ENCODE measurements at regions not wholly inside any gene's neighbourhood (a gene's known extent, or its start where the extent isn't known, plus 50 kb on each side); places are given as distances from the start of the nearest gene placed in this dataset.

DNA sequence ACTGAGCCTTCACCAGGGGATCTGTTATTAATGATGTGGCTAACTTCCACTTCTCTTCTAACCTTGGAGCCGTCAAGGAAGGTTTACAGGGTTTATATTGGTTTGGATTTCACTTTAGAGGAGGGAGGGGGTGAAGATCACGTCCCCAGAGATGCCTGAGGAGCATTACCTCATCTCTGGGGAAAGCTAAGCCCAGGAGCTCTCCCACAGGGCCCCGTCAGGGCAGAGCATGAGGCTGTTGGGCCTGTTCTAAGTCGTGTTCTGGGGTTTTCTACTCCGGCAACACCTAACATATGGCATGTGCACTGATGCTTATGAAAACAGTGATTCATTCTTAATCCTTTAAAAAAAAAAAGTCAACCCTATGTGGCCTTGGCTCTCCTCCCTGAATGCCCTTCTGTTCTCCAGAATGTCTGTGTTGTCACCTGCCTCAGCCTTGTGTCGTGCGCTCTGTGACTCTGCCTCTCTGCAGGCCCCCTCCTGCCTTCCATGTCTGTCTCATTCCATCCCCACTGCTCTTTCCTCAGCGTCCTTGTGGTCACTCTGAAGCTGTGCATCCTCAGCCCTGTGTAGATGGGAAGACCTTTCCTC, 97.4 kb upstream of the JARID2 start (continued):
- no peak for TF ChIP-seq ZNF24 (IDR thresholded peaks at IDR 0.05)

DNA sequence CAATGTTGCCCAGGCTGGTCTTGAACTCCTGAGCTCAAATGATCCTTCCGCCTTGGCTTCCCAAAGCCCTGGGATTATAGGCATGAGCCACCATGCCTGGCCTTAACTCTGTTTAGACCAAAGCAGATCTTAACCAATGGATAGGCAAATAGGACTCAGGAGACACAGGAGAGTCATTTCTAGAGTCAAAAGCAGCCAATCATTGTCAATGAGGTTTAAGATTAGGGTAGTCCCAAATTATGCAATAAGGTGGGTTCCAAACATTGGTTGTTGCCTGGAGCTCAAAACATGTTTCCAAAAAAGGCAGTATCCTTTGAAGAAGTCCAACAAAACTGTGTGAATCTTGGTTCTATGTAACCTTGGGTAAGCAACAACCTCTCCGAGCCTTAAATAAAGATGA, 95.7 kb upstream of the JARID2 start:
- RAD21 ChIA-PET (ENCODE audit: unreplicated experiment) = interaction anchor here (2.2 kb wide), 1 partner anchor 20 kb away, joined by 7 read pairs; no protein-coding TSS in a partner anchor
- POLR2A ChIA-PET = no interaction called here
- Histone ChIP-seq H3K4me1 (ENCODE audit: control insufficient read depth, insufficient read depth, low read length) (peaks cover 14% of the 10 kb centered on the region), H3K79me2 (ENCODE audit: control insufficient read depth, insufficient read depth, low read length) (no peaks in the 10 kb centered on the region), H2AFZ (ENCODE audit: control insufficient read depth, low read depth, low read length) (no peak overlapping the region), H3K4me2 (ENCODE audit: control insufficient read depth, insufficient read depth) (no peak overlapping the region), H3K27me3 (replicated peaks in 1 of 2; ENCODE audit: control insufficient read depth in 2 of 2, insufficient read depth in 2 of 2, low read length in 1 of 2) (no peaks in the 10 kb centered on the region), H3K9me3 (replicated peaks; ENCODE audit: control insufficient read depth, insufficient read depth, low read length) (no peaks in the 10 kb centered on the region), H3K36me3 (ENCODE audit: control insufficient read depth in 2 of 2, insufficient read depth in 2 of 2, low read length in 1 of 2) (no peaks in the 10 kb centered on the region), H4K20me1 (ENCODE audit: control insufficient read depth, insufficient read depth) (no peaks in the 10 kb centered on the region), H3K27ac (ENCODE audit: control insufficient read depth, insufficient read depth) (no peak overlapping the region), H3K9ac (ENCODE audit: control insufficient read depth, insufficient read depth, low read length) (no peak overlapping the region), H3K4me3 (no peak overlapping the region)
- in situ Hi-C loops (cut with MboI) = no loop called here
- SMC1A ChIA-PET (ENCODE audit: uncharacterized antibody, unreplicated experiment) = interaction anchor here (0.8 to 1.5 kb wide), 4 partner anchors 9 to 85 kb away, joined by 3 to 4 read pairs (median 4); no protein-coding TSS in a partner anchor
- DNase-seq (ENCODE audit: low read depth, low spot score) = no peak
- ATAC-seq = peak; percentile 37
- intact Hi-C loops (cut with micrococcal nuclease; ENCODE audit: unreplicated experiment) = loop anchor here (5.0 to 10.0 kb wide), 2 partner anchors 97 to 415 kb away; partner anchors contain the start of gene JARID2
- WGBS (ENCODE audit: insufficient coverage, insufficient replicate concordance, low lambda C conversion rate, missing lambda C conversion rate) = 100% methylated on average over 2 of the region's 2 CpGs
- FAIRE-seq = no peak
- CTCF ChIA-PET = interaction anchor here (1.3 kb wide), 1 partner anchor 127 kb away, joined by 3 read pairs; no protein-coding TSS in a partner anchor
- BruUV-seq (replicated peaks) = no TSS peak
- TF ChIP-seq RUNX3 (IDR thresholded peaks at IDR 0.05; ENCODE audit: low read length) = peak; percentile 24; the same call in 1 of the 2 replicates
- TF ChIP-seq, protein P1, sequence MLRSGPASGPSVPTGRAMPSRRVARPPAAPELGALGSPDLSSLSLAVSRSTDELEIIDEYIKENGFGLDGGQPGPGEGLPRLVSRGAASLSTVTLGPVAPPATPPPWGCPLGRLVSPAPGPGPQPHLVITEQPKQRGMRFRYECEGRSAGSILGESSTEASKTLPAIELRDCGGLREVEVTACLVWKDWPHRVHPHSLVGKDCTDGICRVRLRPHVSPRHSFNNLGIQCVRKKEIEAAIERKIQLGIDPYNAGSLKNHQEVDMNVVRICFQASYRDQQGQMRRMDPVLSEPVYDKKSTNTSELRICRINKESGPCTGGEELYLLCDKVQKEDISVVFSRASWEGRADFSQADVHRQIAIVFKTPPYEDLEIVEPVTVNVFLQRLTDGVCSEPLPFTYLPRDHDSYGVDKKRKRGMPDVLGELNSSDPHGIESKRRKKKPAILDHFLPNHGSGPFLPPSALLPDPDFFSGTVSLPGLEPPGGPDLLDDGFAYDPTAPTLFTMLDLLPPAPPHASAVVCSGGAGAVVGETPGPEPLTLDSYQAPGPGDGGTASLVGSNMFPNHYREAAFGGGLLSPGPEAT (IDR thresholded peaks at IDR 0.05; ENCODE audit: low read depth) = no peak
- TF ChIP-seq, protein P2, sequence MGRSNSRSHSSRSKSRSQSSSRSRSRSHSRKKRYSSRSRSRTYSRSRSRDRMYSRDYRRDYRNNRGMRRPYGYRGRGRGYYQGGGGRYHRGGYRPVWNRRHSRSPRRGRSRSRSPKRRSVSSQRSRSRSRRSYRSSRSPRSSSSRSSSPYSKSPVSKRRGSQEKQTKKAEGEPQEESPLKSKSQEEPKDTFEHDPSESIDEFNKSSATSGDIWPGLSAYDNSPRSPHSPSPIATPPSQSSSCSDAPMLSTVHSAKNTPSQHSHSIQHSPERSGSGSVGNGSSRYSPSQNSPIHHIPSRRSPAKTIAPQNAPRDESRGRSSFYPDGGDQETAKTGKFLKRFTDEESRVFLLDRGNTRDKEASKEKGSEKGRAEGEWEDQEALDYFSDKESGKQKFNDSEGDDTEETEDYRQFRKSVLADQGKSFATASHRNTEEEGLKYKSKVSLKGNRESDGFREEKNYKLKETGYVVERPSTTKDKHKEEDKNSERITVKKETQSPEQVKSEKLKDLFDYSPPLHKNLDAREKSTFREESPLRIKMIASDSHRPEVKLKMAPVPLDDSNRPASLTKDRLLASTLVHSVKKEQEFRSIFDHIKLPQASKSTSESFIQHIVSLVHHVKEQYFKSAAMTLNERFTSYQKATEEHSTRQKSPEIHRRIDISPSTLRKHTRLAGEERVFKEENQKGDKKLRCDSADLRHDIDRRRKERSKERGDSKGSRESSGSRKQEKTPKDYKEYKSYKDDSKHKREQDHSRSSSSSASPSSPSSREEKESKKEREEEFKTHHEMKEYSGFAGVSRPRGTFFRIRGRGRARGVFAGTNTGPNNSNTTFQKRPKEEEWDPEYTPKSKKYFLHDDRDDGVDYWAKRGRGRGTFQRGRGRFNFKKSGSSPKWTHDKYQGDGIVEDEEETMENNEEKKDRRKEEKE (IDR thresholded peaks at IDR 0.05) = no peak
- no peak for TF ChIP-seq ZNF384 (IDR thresholded peaks at IDR 0.05; ENCODE audit: borderline replicate concordance, low read depth, low read length)
- TF ChIP-seq JUNB (IDR thresholded peaks at IDR 0.05) = 0 out of 2 replicates have a peak, but pooled peaks have one; percentile 23
- TF ChIP-seq POLR2A (IDR thresholded peaks at IDR 0.05; ENCODE audit: low read depth, low read length) = no peak
- no peak for TF ChIP-seq IKZF1 (conservative IDR thresholded peaks at IDR 0.05)
- no peak for TF ChIP-seq YBX1 (IDR thresholded peaks at IDR 0.05)
- TF ChIP-seq HDAC2 (IDR thresholded peaks at IDR 0.05) = no peak
- TF ChIP-seq NFXL1 (IDR thresholded peaks at IDR 0.05; ENCODE audit: borderline replicate concordance) = no peak
- TF ChIP-seq ZNF207 (IDR thresholded peaks at IDR 0.05; ENCODE audit: borderline replicate concordance) = no peak
- peak in 1 of 2 experiments; percentile 6; a peak in 1 of 4 replicates for TF ChIP-seq EP300 (IDR thresholded peaks at IDR 0.05; ENCODE audit: borderline replicate concordance in 1 of 2, control insufficient read depth in 1 of 2, low read depth in 2 of 2, low read length in 2 of 2)
- TF ChIP-seq, protein P3, sequence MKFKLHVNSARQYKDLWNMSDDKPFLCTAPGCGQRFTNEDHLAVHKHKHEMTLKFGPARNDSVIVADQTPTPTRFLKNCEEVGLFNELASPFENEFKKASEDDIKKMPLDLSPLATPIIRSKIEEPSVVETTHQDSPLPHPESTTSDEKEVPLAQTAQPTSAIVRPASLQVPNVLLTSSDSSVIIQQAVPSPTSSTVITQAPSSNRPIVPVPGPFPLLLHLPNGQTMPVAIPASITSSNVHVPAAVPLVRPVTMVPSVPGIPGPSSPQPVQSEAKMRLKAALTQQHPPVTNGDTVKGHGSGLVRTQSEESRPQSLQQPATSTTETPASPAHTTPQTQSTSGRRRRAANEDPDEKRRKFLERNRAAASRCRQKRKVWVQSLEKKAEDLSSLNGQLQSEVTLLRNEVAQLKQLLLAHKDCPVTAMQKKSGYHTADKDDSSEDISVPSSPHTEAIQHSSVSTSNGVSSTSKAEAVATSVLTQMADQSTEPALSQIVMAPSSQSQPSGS (IDR thresholded peaks at IDR 0.05; ENCODE audit: low read length) = no peak
- no peak for TF ChIP-seq POU2F2 (IDR thresholded peaks at IDR 0.05; ENCODE audit: borderline replicate concordance, low read depth, low read length)
- TF ChIP-seq RFX5 (IDR thresholded peaks at IDR 0.05; ENCODE audit: low read depth, low read length) = no peak
- TF ChIP-seq SUZ12 (IDR thresholded peaks at IDR 0.05; ENCODE audit: unreplicated experiment) = no peak

Measured in GM12878 (cell line).